GM21576 (cell line): ENCODE measurements at regions not wholly inside any gene's neighbourhood (a gene's known extent, or its start where the extent isn't known, plus 50 kb on each side); places are given as distances from the start of the nearest gene placed in this dataset.

ENCODE experiments used
- ATAC-seq: cut with Tn5 transposase; IDR thresholded peaks from one replicate; pipeline ENCODE4 v1.9.1; 2021; ENCODE audit warnings: mild to moderate bottlenecking, moderate library complexity; ENCODE audit not compliant: unreplicated experiment

GRCh38 chr18:39549144-39549543 lies 1983.5 kb upstream of the CELF4 start:
- ATAC-seq = no peak

DNA sequence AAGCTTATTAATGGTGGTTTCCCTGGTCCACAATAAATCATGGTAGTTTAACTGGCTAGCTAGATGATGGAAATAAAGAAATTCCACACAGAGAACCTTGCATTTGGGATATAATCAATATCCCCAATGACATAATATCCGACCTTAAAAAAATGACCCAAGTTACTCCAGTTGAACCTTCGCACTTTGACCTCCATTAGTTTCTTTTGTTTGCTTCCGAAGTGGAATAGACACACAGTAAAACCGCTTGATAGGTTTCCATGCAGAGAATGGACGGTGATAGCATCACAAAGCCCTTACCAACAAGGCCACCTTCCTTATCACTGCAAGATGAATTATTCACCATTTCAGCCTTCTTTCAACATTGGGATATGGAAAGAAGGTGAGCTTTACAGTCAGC lies 1966.1 kb upstream of the CELF4 start:
- no peak for ATAC-seq

GRCh38 chr18:39529358-39529757 lies 1963.8 kb upstream of the CELF4 start:
- ATAC-seq = no peak

DNA sequence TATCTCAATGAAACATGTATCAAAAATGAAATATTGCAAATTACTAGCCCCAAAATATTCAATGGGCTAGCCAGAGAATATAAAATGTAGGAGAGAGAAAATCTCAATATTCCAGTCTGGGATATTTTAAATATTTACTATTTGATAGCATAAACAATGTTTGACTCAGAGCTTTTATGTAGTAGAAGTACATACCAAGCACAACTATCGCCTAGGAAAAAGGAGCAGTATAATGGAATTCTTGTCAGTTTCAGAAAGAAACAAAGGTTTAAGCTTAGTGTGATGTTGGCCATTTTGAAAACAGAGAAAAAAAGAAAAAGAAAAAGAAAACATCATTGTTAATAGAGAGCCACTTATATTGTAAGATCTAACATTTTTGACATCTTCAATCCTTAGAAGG lies 1961.9 kb upstream of the CELF4 start:
- no peak for ATAC-seq

DNA sequence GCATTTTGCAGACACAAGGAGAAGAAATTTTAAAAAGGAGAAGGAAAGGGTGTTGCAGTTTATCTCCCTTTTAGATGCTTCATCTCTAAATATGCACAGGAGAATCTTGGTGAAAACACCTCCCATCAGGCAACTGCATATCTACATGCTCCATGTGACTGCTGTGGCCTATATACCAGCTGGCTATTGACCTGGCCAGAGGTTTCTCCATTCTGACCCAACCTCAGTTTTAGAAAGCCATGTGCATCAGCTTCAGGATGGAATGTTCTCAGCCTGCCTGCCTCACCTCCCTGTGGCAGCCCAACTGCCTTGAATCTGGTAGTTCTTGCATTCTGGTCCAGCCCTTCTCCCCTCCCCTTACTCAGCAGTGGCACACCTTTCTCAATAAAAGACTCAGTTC lies 1958.8 kb upstream of the CELF4 start:
- ATAC-seq = no peak

DNA sequence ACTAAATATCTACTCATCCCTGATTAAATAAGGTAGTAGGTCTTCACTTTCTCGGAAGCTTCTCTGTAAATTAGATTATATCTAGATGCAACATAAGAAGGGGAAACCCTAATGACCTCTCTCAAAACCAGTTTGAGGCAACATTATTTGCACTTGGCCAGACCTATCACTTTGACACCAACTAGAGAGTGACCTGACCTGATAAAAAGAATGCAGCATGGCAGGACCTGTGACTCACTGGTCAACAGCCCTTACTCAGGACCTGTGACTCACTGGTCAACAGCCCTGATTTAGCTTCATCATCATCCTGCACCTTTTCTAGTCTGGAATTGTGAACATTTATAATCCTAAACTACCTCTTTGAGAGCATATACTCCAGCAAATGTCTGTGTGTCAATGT lies 1957.7 kb upstream of the CELF4 start:
- ATAC-seq = no peak

GRCh38 chr18:39521164-39521563 lies 1955.6 kb upstream of the CELF4 start:
- no peak for ATAC-seq

DNA sequence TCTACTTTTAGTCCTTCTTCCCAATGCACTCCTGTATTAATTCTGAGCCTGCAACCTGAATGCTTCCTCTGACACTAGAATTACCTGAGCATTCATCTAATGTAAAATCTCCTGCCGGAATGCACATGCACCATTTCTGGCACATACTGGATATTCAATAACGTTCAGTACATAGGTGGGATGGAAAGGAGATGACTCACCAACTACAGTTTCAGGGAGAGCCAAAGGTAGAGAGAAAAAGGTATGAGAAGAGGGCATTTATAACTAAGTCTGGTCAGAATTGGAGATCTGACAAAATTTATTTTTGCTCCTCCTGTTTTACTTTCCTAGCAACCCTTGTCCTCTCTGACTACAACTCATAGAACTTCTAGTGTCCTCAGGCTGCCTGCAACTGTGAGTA lies 1954.1 kb upstream of the CELF4 start:
- ATAC-seq = no peak

GRCh38 chr18:39515299-39515698 lies 1949.7 kb upstream of the CELF4 start:
- ATAC-seq = no peak

GRCh38 chr18:39513186-39513585 lies 1947.6 kb upstream of the CELF4 start:
- ATAC-seq = no peak

DNA sequence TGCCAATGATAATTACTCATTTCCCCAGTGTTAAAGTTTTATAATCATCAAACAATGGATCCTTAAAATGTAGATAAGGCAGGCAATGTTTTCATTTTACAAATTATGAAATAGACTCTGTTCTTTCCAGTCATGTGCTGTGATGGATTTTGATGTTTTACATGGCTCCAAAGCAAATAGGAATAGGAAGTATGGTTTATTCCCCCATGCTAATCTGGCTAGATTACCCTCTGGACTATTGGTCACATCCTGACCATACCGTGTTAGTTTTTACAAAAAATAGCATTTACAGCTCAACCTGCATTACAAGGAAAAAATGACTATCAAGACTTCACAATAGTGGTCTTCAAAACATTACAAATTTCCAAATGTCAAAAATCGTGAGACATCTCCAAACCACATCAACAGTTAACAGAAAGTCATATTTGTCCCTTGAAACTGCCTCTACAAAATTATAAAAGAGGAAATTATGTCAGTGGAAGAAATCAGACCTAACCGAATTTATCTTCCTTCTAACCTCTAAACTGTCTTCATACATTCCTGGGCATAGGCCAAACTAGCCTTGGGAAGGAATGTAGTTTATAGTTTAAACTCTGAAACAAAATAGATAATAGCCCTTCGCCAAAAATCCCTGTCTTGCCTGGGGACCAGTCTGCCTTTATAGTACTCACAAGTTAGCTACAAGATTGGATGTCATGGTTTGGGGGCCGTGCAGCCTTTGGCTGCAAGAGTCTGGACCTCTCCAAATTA lies 1941.2 kb upstream of the CELF4 start:
- no peak for ATAC-seq

DNA sequence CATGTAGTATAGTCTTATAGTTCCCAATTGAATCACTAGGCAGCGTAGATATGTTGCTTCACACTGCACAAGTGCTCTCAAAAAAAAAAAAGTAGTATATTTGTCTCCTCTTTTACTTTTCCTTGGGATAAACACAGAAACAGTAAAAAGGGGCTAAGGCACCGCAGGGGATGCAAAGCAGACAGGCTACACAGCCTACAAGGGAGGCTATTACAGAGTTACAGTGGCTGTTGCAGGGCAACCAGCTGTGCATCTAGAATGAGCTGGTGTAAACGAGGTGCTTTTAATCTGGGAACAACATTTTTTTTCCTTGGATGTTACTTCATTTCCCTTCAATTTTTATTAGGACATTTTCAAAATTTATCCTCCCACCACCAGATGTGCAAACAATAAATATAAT lies 1934.7 kb upstream of the CELF4 start:
- no peak for ATAC-seq

DNA sequence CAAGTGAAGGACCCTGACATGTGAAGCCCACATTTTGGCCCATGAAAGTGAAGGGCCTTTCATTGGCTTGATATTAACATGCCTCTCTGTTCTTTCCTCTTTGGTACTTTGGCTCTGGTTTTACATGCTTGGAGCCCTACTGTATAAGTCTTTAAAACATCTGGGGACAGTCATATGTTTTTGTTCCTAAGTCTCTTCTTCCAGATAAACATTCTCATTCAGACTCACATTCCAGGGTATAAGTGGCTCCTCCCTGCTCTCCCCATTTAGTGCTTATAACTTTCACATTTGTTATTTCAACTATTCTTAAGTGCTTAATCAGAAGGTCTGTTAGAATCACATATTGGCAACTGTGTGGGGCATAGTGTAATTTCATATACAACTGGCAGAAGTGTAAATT lies 1932.2 kb upstream of the CELF4 start:
- no peak for ATAC-seq

DNA sequence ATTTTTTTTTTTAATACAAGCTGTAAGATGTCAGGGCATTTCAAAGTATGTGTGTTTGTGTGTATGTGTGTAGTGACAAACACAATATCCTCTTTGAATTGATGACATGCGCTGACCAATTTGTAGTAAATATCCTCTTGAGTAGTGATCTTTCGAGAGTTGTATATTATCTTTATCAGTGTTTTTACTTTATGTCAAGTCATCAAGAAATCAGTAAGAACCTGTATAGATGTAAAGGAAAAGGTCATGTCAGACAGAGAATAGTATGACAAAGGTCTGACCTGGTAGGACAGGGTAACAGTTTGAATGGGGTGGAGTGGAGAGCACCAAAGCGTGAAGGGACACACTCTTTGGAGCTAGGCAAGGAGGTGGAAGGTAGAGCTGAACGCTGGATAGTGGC lies 1931.4 kb upstream of the CELF4 start:
- no peak for ATAC-seq

DNA sequence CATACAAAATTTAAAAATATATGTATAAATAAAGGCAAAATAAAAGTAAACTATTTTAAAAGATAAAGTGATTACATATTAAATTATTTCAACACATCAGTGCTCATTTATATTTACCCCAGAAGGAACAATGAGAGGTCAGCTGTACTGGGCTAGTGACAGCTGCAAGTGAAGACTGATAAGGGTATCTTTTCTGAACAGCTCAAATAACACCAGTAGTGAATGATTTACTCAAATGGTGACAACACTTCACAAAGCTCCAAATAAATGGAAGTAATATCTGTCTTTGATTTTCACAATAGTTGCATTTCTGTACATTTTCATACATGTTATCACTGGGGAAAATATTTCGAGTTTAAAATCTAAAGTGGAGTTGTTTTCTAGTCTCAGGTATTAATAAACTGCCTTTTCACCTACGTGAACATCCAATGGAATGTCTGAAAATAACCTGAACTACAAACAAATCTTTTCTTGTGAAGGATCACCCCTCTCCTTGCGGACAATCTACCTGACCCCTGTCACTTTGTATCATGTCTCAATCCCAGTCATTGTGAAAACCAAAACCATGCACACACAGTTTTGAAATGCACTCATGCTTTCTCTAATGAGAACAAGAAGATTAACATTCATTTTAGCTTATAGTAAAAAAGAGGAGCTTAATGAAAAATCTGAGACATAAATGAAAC lies 1928.8 kb upstream of the CELF4 start:
- ATAC-seq = no peak

GRCh38 chr18:39491408-39491807 lies 1925.8 kb upstream of the CELF4 start:
- ATAC-seq = no peak

DNA sequence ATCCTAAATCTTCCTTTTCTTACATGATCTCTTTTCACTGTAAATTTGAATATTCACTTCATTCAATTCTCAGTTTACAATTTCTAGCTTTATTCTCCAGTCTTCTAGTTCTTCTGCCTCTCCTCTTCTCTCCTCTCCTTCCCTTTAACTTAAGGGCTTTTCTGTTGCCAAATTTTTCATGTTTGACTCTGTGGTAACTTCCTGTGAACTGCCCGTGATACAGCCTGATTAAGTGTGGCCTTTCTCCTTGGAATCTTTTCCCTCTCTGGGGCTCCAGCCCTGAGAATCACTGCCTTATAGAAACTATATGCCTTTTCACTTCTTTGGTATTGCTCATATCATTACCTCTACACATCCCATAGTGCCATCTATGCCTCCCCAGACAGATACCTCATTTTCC lies 1923.8 kb upstream of the CELF4 start:
- ATAC-seq = no peak

GRCh38 chr18:39487932-39488331 lies 1922.3 kb upstream of the CELF4 start:
- no peak for ATAC-seq

GRCh38 chr18:39486268-39486667 lies 1920.7 kb upstream of the CELF4 start:
- no peak for ATAC-seq

GRCh38 chr18:39485696-39486095 lies 1920.1 kb upstream of the CELF4 start:
- no peak for ATAC-seq

GRCh38 chr18:39481281-39481680 lies 1915.7 kb upstream of the CELF4 start:
- no peak for ATAC-seq

GRCh38 chr18:39480494-39481195 lies 1915.0 kb upstream of the CELF4 start:
- no peak for ATAC-seq
